ENCODE measurements at regions not wholly inside any gene's neighbourhood (a gene's known extent, or its start where the extent isn't known, plus 50 kb on each side); places are given as distances from the start of the nearest gene placed in this dataset.

DNA sequence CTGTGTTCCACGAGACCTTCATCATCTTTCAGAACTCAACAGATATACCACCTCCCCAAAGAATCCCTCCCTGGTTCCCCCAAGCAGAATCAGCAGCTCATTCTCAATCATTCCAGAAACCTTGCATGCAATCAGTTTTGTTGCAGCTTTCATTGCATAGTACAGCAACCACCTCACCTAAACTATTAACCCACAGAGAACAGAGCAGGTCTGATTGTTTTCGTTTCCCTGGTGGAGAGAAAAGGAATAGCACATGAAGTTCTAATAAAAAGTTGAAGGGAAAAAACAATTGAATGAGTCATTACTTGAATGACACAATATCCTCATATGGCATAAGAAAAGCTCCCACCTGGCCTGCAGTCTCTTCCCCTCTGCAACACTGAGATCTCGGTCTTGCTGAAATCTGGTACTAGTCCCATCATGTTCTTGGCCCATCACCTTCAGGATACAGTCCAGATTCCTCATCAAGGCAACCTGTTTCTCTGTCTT is 147.1 kb upstream of the GDF10 start:
- H3F3A ChIP-seq (ENCODE audit: insufficient read depth, low read depth) = no peaks in the 10 kb centered on the region
- ChIA-PET CTCF (interaction anchor here (0.5 to 1.1 kb wide), 3 partner anchors 11 to 128 kb away, joined by 3 to 5 read pairs (median 4); no protein-coding TSS in a partner anchor), POLR2A (ENCODE audit: unreplicated experiment) (no interaction called here)
- H3K9me2 ChIP-seq (ENCODE audit: insufficient read depth) = no peaks in the 10 kb centered on the region
- intact Hi-C loops (cut with micrococcal nuclease; ENCODE audit: unreplicated experiment) = no loop called here
- no peak overlapping the region for H3K4me2 ChIP-seq
- H3K27me3 ChIP-seq (ENCODE audit: insufficient read depth, low read depth) = no peaks in the 10 kb centered on the region
- H3K79me2 ChIP-seq (ENCODE audit: low read depth) = no peaks in the 10 kb centered on the region
- no peak overlapping the region for H2AFZ ChIP-seq
- no peak overlapping the region for H3K4me3 ChIP-seq
- no peaks in the 10 kb centered on the region for H3K4me1 ChIP-seq (replicated peaks; ENCODE audit: insufficient read depth)
- no peaks in the 10 kb centered on the region for H4K20me1 ChIP-seq (ENCODE audit: insufficient read depth)
- peak in 1 of 2 experiments; percentile 52 for DNase-seq
- H3K27ac ChIP-seq = no peak overlapping the region
- H3K9me3 ChIP-seq (ENCODE audit: insufficient read depth, low read depth) = peaks cover 12% of the 10 kb centered on the region; the same call in 1 of the 2 replicates
- TF ChIP-seq, protein P1, sequence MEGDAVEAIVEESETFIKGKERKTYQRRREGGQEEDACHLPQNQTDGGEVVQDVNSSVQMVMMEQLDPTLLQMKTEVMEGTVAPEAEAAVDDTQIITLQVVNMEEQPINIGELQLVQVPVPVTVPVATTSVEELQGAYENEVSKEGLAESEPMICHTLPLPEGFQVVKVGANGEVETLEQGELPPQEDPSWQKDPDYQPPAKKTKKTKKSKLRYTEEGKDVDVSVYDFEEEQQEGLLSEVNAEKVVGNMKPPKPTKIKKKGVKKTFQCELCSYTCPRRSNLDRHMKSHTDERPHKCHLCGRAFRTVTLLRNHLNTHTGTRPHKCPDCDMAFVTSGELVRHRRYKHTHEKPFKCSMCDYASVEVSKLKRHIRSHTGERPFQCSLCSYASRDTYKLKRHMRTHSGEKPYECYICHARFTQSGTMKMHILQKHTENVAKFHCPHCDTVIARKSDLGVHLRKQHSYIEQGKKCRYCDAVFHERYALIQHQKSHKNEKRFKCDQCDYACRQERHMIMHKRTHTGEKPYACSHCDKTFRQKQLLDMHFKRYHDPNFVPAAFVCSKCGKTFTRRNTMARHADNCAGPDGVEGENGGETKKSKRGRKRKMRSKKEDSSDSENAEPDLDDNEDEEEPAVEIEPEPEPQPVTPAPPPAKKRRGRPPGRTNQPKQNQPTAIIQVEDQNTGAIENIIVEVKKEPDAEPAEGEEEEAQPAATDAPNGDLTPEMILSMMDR (conservative IDR thresholded peaks at IDR 0.05) = peak; percentile 80
- TF ChIP-seq EZH2 (IDR thresholded peaks at IDR 0.05; ENCODE audit: low read depth) = no peak
- H3K36me3 ChIP-seq (ENCODE audit: low read depth) = no peaks in the 10 kb centered on the region
- BruUV-seq (replicated peaks) = no TSS peak

DNA sequence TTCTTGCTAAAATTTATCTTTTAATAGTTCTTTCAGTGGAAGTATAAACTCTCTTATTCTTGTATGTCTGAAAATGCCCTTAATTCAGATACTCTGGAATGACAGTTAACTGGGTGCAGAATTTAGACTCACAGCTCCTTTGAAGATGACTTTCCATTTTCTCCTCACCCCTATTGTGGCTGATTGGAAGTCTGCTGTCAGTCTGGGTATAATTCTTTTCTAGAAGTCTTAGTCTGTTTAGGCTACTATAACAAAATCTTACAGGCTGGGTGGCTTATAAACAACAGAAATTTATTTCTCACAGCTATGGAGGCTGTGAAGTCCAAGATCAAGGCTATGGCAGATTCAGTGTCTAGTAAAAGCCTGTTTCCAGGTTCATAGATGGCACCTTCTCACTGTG is 145.2 kb upstream of the GDF10 start:
- no peak for DNase-seq
- Histone ChIP-seq H3K4me1 (replicated peaks; ENCODE audit: insufficient read depth) (0 out of 2 replicates have a peak, but pooled peaks cover 5% of the 10 kb centered on the region), H3K79me2 (ENCODE audit: low read depth) (no peaks in the 10 kb centered on the region), H2AFZ (no peak overlapping the region), H3K4me3 (no peak overlapping the region), H3K27me3 (ENCODE audit: insufficient read depth, low read depth) (no peaks in the 10 kb centered on the region), H3K4me2 (no peak overlapping the region), H3F3A (ENCODE audit: insufficient read depth, low read depth) (no peaks in the 10 kb centered on the region), H3K9me3 (ENCODE audit: insufficient read depth, low read depth) (peaks cover 12% of the 10 kb centered on the region; the same call in 1 of the 2 replicates), H3K27ac (no peak overlapping the region), H3K9me2 (ENCODE audit: insufficient read depth) (no peaks in the 10 kb centered on the region), H3K36me3 (ENCODE audit: low read depth) (no peaks in the 10 kb centered on the region), H4K20me1 (ENCODE audit: insufficient read depth) (no peaks in the 10 kb centered on the region)
- POLR2A ChIA-PET (ENCODE audit: unreplicated experiment) = interaction anchor here (0.6 kb wide), 1 partner anchor 59 kb away, joined by 5 read pairs; no protein-coding TSS in a partner anchor
- TF ChIP-seq, protein P1 (conservative IDR thresholded peaks at IDR 0.05) = no peak
- no peak for TF ChIP-seq EZH2 (IDR thresholded peaks at IDR 0.05; ENCODE audit: low read depth)
- no TSS peak for BruUV-seq (replicated peaks)
- CTCF ChIA-PET = no interaction called here
- intact Hi-C loops (cut with micrococcal nuclease; ENCODE audit: unreplicated experiment) = no loop called here

DNA sequence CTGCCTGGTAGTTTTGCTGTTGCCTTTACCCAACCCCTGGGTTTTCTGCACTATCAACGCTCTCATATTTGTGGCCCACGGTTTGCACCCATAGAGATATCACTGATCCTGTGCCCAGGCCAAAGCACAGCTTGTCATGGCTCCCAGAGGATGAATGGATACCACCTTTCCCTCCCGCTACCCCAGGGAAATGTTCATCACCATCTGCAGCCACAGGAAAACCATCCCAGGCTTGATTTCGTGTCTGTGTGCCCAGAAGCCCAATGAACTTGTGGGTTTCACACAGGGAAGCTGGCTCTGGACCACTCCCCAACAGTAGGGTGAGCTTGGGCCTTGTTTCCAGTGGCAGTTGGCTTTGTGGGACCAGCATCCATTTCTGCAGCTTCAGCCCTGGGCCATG is 143.1 kb upstream of the GDF10 start:
- ChIA-PET POLR2A (ENCODE audit: unreplicated experiment) (no interaction called here), CTCF (no interaction called here)
- 0 out of 2 replicates have a peak, but pooled peaks cover 5% of the 10 kb centered on the region for H3K4me1 ChIP-seq (replicated peaks; ENCODE audit: insufficient read depth)
- no TSS peak for BruUV-seq (replicated peaks)
- H3K4me2 ChIP-seq = no peak overlapping the region
- no peak overlapping the region for H3K27ac ChIP-seq
- no peaks in the 10 kb centered on the region for H3K9me2 ChIP-seq (ENCODE audit: insufficient read depth)
- no peak overlapping the region for H2AFZ ChIP-seq
- intact Hi-C loops (cut with micrococcal nuclease; ENCODE audit: unreplicated experiment) = no loop called here
- no peaks in the 10 kb centered on the region for H4K20me1 ChIP-seq (ENCODE audit: insufficient read depth)
- H3K4me3 ChIP-seq = no peak overlapping the region
- TF ChIP-seq, protein P1 (conservative IDR thresholded peaks at IDR 0.05) = no peak
- TF ChIP-seq EZH2 (IDR thresholded peaks at IDR 0.05; ENCODE audit: low read depth) = no peak
- no peaks in the 10 kb centered on the region for H3K79me2 ChIP-seq (ENCODE audit: low read depth)
- peaks cover 12% of the 10 kb centered on the region; the same call in 1 of the 2 replicates for H3K9me3 ChIP-seq (ENCODE audit: insufficient read depth, low read depth)
- no peak for DNase-seq
- H3F3A ChIP-seq (ENCODE audit: insufficient read depth, low read depth) = no peaks in the 10 kb centered on the region
- no peaks in the 10 kb centered on the region for H3K27me3 ChIP-seq (ENCODE audit: insufficient read depth, low read depth)
- no peaks in the 10 kb centered on the region for H3K36me3 ChIP-seq (ENCODE audit: low read depth)
